ENCODE measurements at regions not wholly inside any gene's neighbourhood (a gene's known extent, or its start where the extent isn't known, plus 50 kb on each side); places are given as distances from the start of the nearest gene placed in this dataset.
A peak's percentile ranks its signal among the peaks of the same experiment; 100 is the strongest.

DNA sequence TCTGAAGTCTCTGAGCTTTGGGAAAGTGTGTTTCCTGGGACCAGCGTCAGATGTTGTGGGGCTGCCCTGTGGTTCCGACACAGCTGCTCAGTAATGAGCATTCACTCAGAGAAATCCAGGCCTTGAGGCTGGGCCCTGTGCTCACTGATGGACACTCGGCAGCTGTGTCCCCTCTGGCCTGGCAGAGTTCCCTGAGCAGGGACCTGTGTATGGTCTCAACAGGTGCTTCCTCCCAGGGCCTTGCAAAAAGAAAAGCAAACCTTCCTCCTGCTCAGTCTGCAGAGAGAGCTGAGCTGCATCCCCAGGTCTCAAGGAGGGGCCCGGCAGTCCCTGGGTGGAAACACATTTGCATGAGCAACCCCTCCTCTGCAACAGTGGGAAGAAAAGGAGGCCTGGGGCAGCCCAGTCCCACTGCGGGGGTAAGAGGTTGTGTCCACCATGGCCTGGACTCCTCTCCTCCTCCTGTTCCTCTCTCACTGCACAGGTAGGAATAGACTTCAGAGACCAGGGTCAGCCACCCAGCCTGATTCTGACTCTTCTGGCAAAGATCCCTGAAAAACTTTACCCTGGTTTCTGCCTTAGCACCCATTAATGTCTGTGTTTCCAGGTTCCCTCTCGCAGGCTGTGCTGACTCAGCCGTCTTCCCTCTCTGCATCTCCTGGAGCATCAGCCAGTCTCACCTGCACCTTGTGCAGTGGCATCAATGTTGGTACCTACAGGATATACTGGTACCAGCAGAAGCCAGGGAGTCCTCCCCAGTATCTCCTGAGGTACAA lies 131.2 kb downstream of the VPREB1 start:
- POLR2A ChIA-PET (ENCODE audit: unreplicated experiment) = no interaction called here
- Histone ChIP-seq H3K27me3 (ENCODE audit: control insufficient read depth, insufficient read depth, low read length) (peaks cover 16% of the 10 kb centered on the region), H3K79me1 (ENCODE audit: low read depth in 1 of 2, low read length in 2 of 2) (no peaks in the 10 kb centered on the region), H4K20me1 (ENCODE audit: insufficient read depth, low read length) (no peaks in the 10 kb centered on the region), H4K5ac (ENCODE audit: low read depth, low read length) (no peak overlapping the region), H3K23ac (ENCODE audit: low read depth, low read length) (no peak overlapping the region), H2AFZ (replicated peaks; ENCODE audit: low read length, poor library complexity) (peak overlapping the region; percentile 21), H3K4me1 (ENCODE audit: control insufficient read depth, insufficient read depth, low read length) (no peaks in the 10 kb centered on the region), H2BK20ac (ENCODE audit: low read depth, low read length) (no peak overlapping the region), H2BK120ac (ENCODE audit: low read depth, low read length) (no peak overlapping the region), H3K4me2 (ENCODE audit: low read depth, low read length) (no peak overlapping the region), H3K4me3 (ENCODE audit: insufficient read depth, low read depth, low read length) (no peak overlapping the region), H3K4ac (ENCODE audit: low read depth, low read length) (no peak overlapping the region), H2BK15ac (ENCODE audit: low read depth, low read length) (no peak overlapping the region), H2BK5ac (ENCODE audit: low read depth, low read length, poor library complexity, severe bottlenecking) (no peak overlapping the region), H3K9me3 (ENCODE audit: control insufficient read depth, insufficient read depth, low read length) (no peaks in the 10 kb centered on the region), H2AK9ac (replicated peaks; ENCODE audit: low read depth, low read length, poor library complexity) (no peak overlapping the region), H4K8ac (ENCODE audit: low read depth in 2 of 2, low read length in 2 of 2) (no peak overlapping the region), H3K27ac (ENCODE audit: insufficient read depth, low read length) (no peak overlapping the region), H3K14ac (replicated peaks; ENCODE audit: low read depth, low read length) (no peak overlapping the region), H3K9ac (ENCODE audit: low read depth, low read length) (no peak overlapping the region), H4K91ac (ENCODE audit: insufficient read depth, low read depth, low read length) (no peak overlapping the region), H3K36me3 (ENCODE audit: control insufficient read depth, insufficient read depth, low read length) (no peaks in the 10 kb centered on the region), H3K56ac (ENCODE audit: extremely low read depth, insufficient read depth, low read length) (no peak overlapping the region), H3K18ac (ENCODE audit: low read depth, low read length) (no peak overlapping the region), H3K9me1 (ENCODE audit: insufficient read depth, low read length) (no peaks in the 10 kb centered on the region), H2AK5ac (ENCODE audit: low read depth, low read length) (no peak overlapping the region)
- WGBS, 2 experiments (ENCODE audit: extremely low coverage in 2 of 2, insufficient read length in 1 of 2) = 55% methylated on average over 4 of the region's 7 CpGs; no CpG with 5 or more reads in 1 of the 2 experiments
- TF ChIP-seq, protein P1, sequence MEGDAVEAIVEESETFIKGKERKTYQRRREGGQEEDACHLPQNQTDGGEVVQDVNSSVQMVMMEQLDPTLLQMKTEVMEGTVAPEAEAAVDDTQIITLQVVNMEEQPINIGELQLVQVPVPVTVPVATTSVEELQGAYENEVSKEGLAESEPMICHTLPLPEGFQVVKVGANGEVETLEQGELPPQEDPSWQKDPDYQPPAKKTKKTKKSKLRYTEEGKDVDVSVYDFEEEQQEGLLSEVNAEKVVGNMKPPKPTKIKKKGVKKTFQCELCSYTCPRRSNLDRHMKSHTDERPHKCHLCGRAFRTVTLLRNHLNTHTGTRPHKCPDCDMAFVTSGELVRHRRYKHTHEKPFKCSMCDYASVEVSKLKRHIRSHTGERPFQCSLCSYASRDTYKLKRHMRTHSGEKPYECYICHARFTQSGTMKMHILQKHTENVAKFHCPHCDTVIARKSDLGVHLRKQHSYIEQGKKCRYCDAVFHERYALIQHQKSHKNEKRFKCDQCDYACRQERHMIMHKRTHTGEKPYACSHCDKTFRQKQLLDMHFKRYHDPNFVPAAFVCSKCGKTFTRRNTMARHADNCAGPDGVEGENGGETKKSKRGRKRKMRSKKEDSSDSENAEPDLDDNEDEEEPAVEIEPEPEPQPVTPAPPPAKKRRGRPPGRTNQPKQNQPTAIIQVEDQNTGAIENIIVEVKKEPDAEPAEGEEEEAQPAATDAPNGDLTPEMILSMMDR (conservative IDR thresholded peaks at IDR 0.05; ENCODE audit: low read depth, low read length) = no peak
- no peak for TF ChIP-seq FOS (IDR thresholded peaks at IDR 0.05; ENCODE audit: low read depth, low read length)
- dilution Hi-C loops (cut with HindIII; ENCODE audit: low sequenced_read_pairs, unreplicated experiment) = no loop called here
- CTCF ChIA-PET = no interaction called here
- in situ Hi-C loops (cut with MboI; ENCODE audit: low sequenced_read_pairs) = no loop called here
- ATAC-seq (ENCODE audit: low read depth) (no peak), DNase-seq (no peak)
- BruUV-seq (replicated peaks) = no TSS peak
- intact Hi-C loops (cut with micrococcal nuclease) = no loop called here

Data from IMR-90 (cell line).